GM18867 (cell line): ENCODE measurements at regions not wholly inside any gene's neighbourhood (a gene's known extent, or its start where the extent isn't known, plus 50 kb on each side); places are given as distances from the start of the nearest gene placed in this dataset.
A peak's percentile ranks its signal among the peaks of the same experiment; 100 is the strongest.
"Not testable (repeated sequence)": the region's sequence is repeated elsewhere in the genome, so short reads cannot be mapped to it uniquely, and the experiment has no call there.

Experiments used
- ATAC-seq: cut with Tn5 transposase; IDR thresholded peaks from one replicate; pipeline ENCODE4 v1.9.1; 2021; ENCODE audit warnings: mild to moderate bottlenecking, moderate library complexity; ENCODE audit not compliant: unreplicated experiment

- ATAC-seq, result no peak
These were observed 364.8 kb downstream of the RPS6KC1 start for GRCh38 chr1:213415691-213416380.

- no peak for ATAC-seq
These were observed 365.6 kb downstream of the RPS6KC1 start for GRCh38 chr1:213416461-213417224.

- no peak for ATAC-seq
These were observed 366.3 kb downstream of the RPS6KC1 start for GRCh38 chr1:213417225-213417820.

GRCh38 chr1:213417846-213418245 is 366.8 kb downstream of the RPS6KC1 start:
- ATAC-seq, result no peak

- ATAC-seq, result no peak
These were observed 367.4 kb downstream of the RPS6KC1 start for GRCh38 chr1:213418268-213419071.

- ATAC-seq, result no peak
These were observed 368.5 kb downstream of the RPS6KC1 start for GRCh38 chr1:213419401-213420030.

- ATAC-seq, result not testable (repeated sequence)
These were observed 370.1 kb downstream of the RPS6KC1 start for GRCh38 chr1:213421178-213421577.

- ATAC-seq, result no peak
These were observed 372.0 kb downstream of the RPS6KC1 start for GRCh38 chr1:213423041-213423440.

GRCh38 chr1:213423605-213424004 is 372.6 kb downstream of the RPS6KC1 start:
- no peak for ATAC-seq

- no peak for ATAC-seq
These were observed 374.5 kb downstream of the RPS6KC1 start for GRCh38 chr1:213425376-213426030.

GRCh38 chr1:213429642-213430041 is 378.6 kb downstream of the RPS6KC1 start:
- ATAC-seq, result no peak

GRCh38 chr1:213435715-213436114 is 384.7 kb downstream of the RPS6KC1 start:
- no peak for ATAC-seq

- no peak for ATAC-seq
These were observed 387.3 kb downstream of the RPS6KC1 start for GRCh38 chr1:213438339-213438738.

- ATAC-seq, result no peak
These were observed 388.7 kb downstream of the RPS6KC1 start for GRCh38 chr1:213439703-213440102.

GRCh38 chr1:213440766-213441165 is 389.7 kb downstream of the RPS6KC1 start:
- ATAC-seq, result no peak

- ATAC-seq, result no peak
These were observed 392.4 kb downstream of the RPS6KC1 start for GRCh38 chr1:213443415-213443814.

- ATAC-seq, result peak; percentile 68
These were observed 393.2 kb downstream of the RPS6KC1 start for GRCh38 chr1:213444224-213444623.

GRCh38 chr1:213446496-213446895 is 395.5 kb downstream of the RPS6KC1 start:
- ATAC-seq, result no peak

GRCh38 chr1:213448360-213448759 is 397.3 kb downstream of the RPS6KC1 start:
- no peak for ATAC-seq

GRCh38 chr1:213448776-213449175 is 397.7 kb downstream of the RPS6KC1 start:
- ATAC-seq, result no peak
